ENCODE measurements at regions not wholly inside any gene's neighbourhood (a gene's known extent, or its start where the extent isn't known, plus 50 kb on each side); places are given as distances from the start of the nearest gene placed in this dataset.

DNA sequence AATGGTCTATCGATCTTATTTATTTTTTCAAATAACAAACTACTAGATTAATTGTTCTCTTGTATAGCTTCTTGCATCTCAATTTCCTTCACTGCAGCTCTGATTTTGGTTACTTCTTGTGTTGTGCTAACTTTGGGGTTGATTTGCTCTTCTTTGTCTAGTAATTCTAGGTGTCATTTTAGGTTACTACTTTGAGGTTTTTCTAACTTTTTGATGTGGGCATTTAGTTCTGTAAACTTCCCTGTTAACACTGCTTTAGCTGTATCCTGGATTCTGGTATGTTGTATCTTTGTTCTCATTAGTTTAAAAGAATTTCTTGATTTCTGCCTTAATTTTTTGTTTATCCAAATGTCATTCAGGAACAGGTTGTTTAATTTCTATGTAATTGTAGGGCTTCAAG is 1188.0 kb downstream of the DNAJB9 start:
- TF ChIP-seq, protein P1, sequence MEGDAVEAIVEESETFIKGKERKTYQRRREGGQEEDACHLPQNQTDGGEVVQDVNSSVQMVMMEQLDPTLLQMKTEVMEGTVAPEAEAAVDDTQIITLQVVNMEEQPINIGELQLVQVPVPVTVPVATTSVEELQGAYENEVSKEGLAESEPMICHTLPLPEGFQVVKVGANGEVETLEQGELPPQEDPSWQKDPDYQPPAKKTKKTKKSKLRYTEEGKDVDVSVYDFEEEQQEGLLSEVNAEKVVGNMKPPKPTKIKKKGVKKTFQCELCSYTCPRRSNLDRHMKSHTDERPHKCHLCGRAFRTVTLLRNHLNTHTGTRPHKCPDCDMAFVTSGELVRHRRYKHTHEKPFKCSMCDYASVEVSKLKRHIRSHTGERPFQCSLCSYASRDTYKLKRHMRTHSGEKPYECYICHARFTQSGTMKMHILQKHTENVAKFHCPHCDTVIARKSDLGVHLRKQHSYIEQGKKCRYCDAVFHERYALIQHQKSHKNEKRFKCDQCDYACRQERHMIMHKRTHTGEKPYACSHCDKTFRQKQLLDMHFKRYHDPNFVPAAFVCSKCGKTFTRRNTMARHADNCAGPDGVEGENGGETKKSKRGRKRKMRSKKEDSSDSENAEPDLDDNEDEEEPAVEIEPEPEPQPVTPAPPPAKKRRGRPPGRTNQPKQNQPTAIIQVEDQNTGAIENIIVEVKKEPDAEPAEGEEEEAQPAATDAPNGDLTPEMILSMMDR (IDR thresholded peaks at IDR 0.05): no peak
- Mint-ChIP-seq H3K36me3 (ENCODE audit: low read depth) (no peaks in the 10 kb centered on the region), H3K27me3 (ENCODE audit: low read depth) (peaks cover 2% of the 10 kb centered on the region), H3K4me1 (ENCODE audit: low read depth) (peaks cover 5% of the 10 kb centered on the region), H3K9me3 (ENCODE audit: low read depth) (peaks cover 25% of the 10 kb centered on the region), H3K27ac (ENCODE audit: unreplicated experiment) (no peak overlapping the region), H3K4me3 (ENCODE audit: unreplicated experiment) (no peak overlapping the region)
- no peak for DNase-seq (ENCODE audit: low spot score)

DNA sequence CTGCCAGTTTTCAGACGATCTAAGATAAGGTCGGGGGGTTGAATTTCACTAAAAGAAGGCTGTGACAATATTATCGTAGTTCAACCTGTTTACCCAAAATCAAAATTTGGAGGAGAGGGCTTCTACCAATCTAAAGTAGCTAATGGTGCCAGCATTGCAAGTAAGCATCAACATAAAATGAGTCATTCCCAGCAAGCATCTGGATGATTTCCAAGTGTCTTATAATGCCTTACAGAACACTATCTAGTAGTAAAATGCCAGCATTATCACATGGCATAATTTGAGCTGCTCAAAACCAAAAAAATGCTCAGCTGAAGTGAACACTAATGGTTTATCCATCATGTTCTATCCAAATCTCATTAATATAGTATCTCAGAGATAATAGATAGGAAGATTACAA is 1193.9 kb downstream of the DNAJB9 start:
- Mint-ChIP-seq H3K9me3 (ENCODE audit: low read depth) (peaks cover 17% of the 10 kb centered on the region), H3K27ac (ENCODE audit: unreplicated experiment) (no peak overlapping the region), H3K4me1 (ENCODE audit: low read depth) (no peaks in the 10 kb centered on the region), H3K4me3 (ENCODE audit: unreplicated experiment) (no peak overlapping the region), H3K36me3 (ENCODE audit: low read depth) (no peaks in the 10 kb centered on the region), H3K27me3 (ENCODE audit: low read depth) (peaks cover 2% of the 10 kb centered on the region)
- DNase-seq (ENCODE audit: low spot score): no peak
- TF ChIP-seq, protein P1 (IDR thresholded peaks at IDR 0.05): no peak

DNA sequence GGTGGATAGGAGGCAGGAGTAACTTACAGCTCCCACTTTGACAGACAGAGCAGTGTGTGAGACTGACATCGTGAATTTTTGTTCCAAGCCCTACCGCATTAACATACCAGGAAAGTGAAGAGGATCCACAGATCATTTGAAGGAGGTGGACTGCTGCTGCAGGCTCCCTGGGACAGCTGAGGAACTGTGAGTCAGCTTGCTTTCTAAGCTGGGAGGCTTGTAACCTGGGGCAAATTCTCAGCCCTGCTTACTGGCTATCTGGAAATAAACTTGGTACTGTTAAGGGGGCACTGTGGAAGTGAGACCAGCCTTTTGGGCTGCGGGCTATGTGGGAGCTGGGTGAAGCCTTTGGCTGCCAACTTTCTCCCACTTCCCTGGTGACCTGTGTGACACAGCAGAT is 1202.5 kb downstream of the DNAJB9 start:
- Mint-ChIP-seq H3K4me3 (ENCODE audit: unreplicated experiment) (no peak overlapping the region), H3K9me3 (ENCODE audit: low read depth) (peaks cover 17% of the 10 kb centered on the region), H3K27ac (ENCODE audit: unreplicated experiment) (no peak overlapping the region), H3K36me3 (ENCODE audit: low read depth) (no peaks in the 10 kb centered on the region), H3K4me1 (ENCODE audit: low read depth) (no peaks in the 10 kb centered on the region), H3K27me3 (ENCODE audit: low read depth) (peaks cover 1% of the 10 kb centered on the region)
- DNase-seq (ENCODE audit: low spot score): no peak
- TF ChIP-seq, protein P1 (IDR thresholded peaks at IDR 0.05): no peak

DNA sequence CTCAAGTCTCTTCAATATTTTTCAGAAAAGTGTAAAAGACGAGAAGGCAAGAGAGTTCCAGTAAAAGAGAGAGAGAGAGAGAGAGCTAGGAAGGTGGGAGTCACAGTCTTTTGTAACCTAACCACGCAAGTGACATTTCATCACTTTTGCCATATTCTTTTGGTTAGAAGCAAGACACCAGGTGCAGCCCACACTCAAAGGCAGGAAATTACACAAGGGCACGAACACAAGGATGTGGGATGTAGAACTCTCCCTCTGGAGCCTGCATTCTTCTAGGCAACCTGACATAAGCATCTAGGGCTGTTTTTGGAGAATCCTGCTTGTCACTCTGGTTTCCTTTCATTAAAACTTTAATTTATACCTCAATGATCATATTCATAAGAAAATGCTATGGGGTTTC is 1213.1 kb downstream of the DNAJB9 start:
- H3K36me3 Mint-ChIP-seq (ENCODE audit: low read depth): no peaks in the 10 kb centered on the region
- TF ChIP-seq, protein P1 (IDR thresholded peaks at IDR 0.05): no peak
- H3K27me3 Mint-ChIP-seq (ENCODE audit: low read depth): no peaks in the 10 kb centered on the region
- peaks cover 2% of the 10 kb centered on the region for H3K9me3 Mint-ChIP-seq (ENCODE audit: low read depth)
- no peak overlapping the region for H3K27ac Mint-ChIP-seq (ENCODE audit: unreplicated experiment)
- no peak for DNase-seq (ENCODE audit: low spot score)
- H3K4me1 Mint-ChIP-seq (ENCODE audit: low read depth): no peaks in the 10 kb centered on the region
- H3K4me3 Mint-ChIP-seq (ENCODE audit: unreplicated experiment): no peak overlapping the region

DNA sequence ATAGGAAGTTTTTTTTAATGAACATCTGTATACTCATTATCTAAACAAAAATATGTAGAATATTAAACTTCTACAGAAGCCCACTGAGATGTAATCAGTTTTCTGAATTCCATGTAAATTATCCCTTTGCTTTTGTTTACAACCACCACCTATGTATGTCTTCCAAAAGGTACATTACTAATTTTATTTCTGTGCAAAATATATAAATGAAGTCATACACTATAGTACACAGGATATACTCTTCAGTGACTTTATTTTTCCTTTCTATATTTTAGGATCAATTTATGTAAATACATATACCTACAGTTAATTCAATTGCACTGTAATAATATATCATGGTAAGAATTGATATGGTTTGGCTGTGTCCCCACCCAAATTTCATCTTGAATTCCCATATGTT is 1236.9 kb downstream of the DNAJB9 start:
- no peak for DNase-seq (ENCODE audit: low spot score)
- H3K27ac Mint-ChIP-seq (ENCODE audit: unreplicated experiment): no peak overlapping the region
- H3K36me3 Mint-ChIP-seq (ENCODE audit: low read depth): no peaks in the 10 kb centered on the region
- H3K4me3 Mint-ChIP-seq (ENCODE audit: unreplicated experiment): no peak overlapping the region
- TF ChIP-seq, protein P1 (IDR thresholded peaks at IDR 0.05): no peak
- H3K9me3 Mint-ChIP-seq (ENCODE audit: low read depth): peaks cover 5% of the 10 kb centered on the region
- peaks cover 2% of the 10 kb centered on the region for H3K27me3 Mint-ChIP-seq (ENCODE audit: low read depth)
- no peaks in the 10 kb centered on the region for H3K4me1 Mint-ChIP-seq (ENCODE audit: low read depth)

All from chondrocyte (in vitro differentiated cells).